ENCODE measurements at regions not wholly inside any gene's neighbourhood (a gene's known extent, or its start where the extent isn't known, plus 50 kb on each side); places are given as distances from the start of the nearest gene placed in this dataset.

GRCh38 chr3:137084586-137084985, 126.8 kb downstream of the IL20RB start:
- H3K4me3 ChIP-seq (ENCODE audit: low read depth in 1 of 5, low read length in 5 of 5): no peak overlapping the region
- H3K36me3 ChIP-seq (ENCODE audit: control insufficient read depth in 5 of 5, insufficient read depth in 5 of 5, low read length in 5 of 5): no peaks in the 10 kb centered on the region
- H3K4me1 ChIP-seq (ENCODE audit: control insufficient read depth in 5 of 5, insufficient read depth in 5 of 5, low read length in 5 of 5): no peaks in the 10 kb centered on the region
- no peaks in the 10 kb centered on the region for H3K9me3 ChIP-seq (ENCODE audit: control insufficient read depth in 5 of 5, low read length in 5 of 5)
- peaks cover 0 to 8% (median 4%) of the 10 kb centered on the region in 5 donors for H3K27me3 ChIP-seq (ENCODE audit: control insufficient read depth in 5 of 5, insufficient read depth in 4 of 5, low read length in 5 of 5)
- H3K27ac ChIP-seq (ENCODE audit: low read depth, low read length): no peak overlapping the region
- no peak overlapping the region for H3K9ac ChIP-seq (ENCODE audit: low read length in 5 of 5)

GRCh38 chr3:137097386-137097785, 139.6 kb downstream of the IL20RB start:
- no peak overlapping the region for H3K4me3 ChIP-seq (ENCODE audit: low read depth in 1 of 5, low read length in 5 of 5)
- no peak overlapping the region for H3K9ac ChIP-seq (ENCODE audit: low read length in 5 of 5)
- H3K27me3 ChIP-seq (ENCODE audit: control insufficient read depth in 5 of 5, insufficient read depth in 4 of 5, low read length in 5 of 5): peaks cover 0 to 3% (median 0%) of the 10 kb centered on the region in 5 donors
- H3K27ac ChIP-seq (ENCODE audit: low read depth, low read length): no peak overlapping the region
- peaks cover 0 to 4% (median 0%) of the 10 kb centered on the region in 5 donors for H3K9me3 ChIP-seq (ENCODE audit: control insufficient read depth in 5 of 5, low read length in 5 of 5)
- peaks cover 0 to 10% (median 8%) of the 10 kb centered on the region in 5 donors for H3K4me1 ChIP-seq (ENCODE audit: control insufficient read depth in 5 of 5, insufficient read depth in 5 of 5, low read length in 5 of 5)
- no peaks in the 10 kb centered on the region for H3K36me3 ChIP-seq (ENCODE audit: control insufficient read depth in 5 of 5, insufficient read depth in 5 of 5, low read length in 5 of 5)

GRCh38 chr3:137097852-137098251, 140.1 kb downstream of the IL20RB start:
- Histone ChIP-seq H3K9ac (ENCODE audit: low read length in 5 of 5) (no peak overlapping the region), H3K36me3 (ENCODE audit: control insufficient read depth in 5 of 5, insufficient read depth in 5 of 5, low read length in 5 of 5) (no peaks in the 10 kb centered on the region), H3K4me1 (ENCODE audit: control insufficient read depth in 5 of 5, insufficient read depth in 5 of 5, low read length in 5 of 5) (peaks cover 0 to 10% (median 8%) of the 10 kb centered on the region in 5 donors), H3K27me3 (ENCODE audit: control insufficient read depth in 5 of 5, insufficient read depth in 4 of 5, low read length in 5 of 5) (peaks cover 0 to 3% (median 0%) of the 10 kb centered on the region in 5 donors), H3K4me3 (ENCODE audit: low read depth in 1 of 5, low read length in 5 of 5) (no peak overlapping the region), H3K9me3 (ENCODE audit: control insufficient read depth in 5 of 5, low read length in 5 of 5) (peaks cover 0 to 4% (median 0%) of the 10 kb centered on the region in 5 donors), H3K27ac (ENCODE audit: low read depth, low read length) (no peak overlapping the region)

DNA sequence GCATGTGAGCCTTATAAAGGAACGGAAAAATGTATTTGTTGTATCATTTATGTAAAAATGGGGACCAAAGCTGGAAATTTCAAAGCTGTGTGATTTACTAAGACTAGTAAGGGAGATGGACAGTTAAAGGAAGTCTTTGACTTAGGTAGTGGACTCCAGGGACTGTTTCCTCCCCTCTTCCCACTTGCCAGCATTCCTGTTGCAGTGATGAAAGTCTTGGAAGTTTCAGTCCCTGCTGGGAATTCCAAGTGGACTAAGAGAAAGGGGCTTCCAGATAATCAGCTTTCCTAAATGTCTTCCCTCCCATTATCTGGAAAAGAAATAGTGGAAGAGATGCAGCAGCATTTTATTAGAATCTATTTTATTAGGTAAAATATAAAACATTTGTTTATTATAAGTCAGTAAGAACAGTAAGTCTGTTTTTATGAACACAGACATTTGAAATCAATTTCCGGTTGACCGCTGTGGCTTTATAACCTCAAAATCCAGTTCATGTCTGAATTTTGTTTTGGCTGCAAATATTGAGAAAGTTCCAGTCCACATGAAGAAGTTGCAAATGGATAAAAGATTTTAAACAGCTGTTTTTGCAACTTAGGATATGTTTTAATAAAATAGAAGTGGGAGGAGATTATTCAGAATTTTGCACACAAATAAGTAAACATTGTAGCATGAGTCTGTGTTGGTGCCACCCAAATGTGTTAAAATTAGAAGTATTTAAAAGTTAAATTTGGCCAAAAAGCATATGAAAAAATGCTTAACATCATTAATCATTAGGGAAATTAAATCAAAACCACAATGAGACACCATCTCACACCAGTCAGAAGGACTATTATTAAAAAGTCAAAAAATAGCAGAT, 141.8 kb downstream of the IL20RB start:
- no peak overlapping the region for H3K9ac ChIP-seq (ENCODE audit: low read length in 5 of 5)
- no peaks in the 10 kb centered on the region for H3K36me3 ChIP-seq (ENCODE audit: control insufficient read depth in 5 of 5, insufficient read depth in 5 of 5, low read length in 5 of 5)
- H3K4me3 ChIP-seq (ENCODE audit: low read depth in 1 of 5, low read length in 5 of 5): no peak overlapping the region
- H3K27ac ChIP-seq (ENCODE audit: low read depth, low read length): no peak overlapping the region
- peaks cover 0 to 10% (median 8%) of the 10 kb centered on the region in 5 donors for H3K4me1 ChIP-seq (ENCODE audit: control insufficient read depth in 5 of 5, insufficient read depth in 5 of 5, low read length in 5 of 5)
- peaks cover 0 to 5% (median 0%) of the 10 kb centered on the region in 5 donors for H3K27me3 ChIP-seq (ENCODE audit: control insufficient read depth in 5 of 5, insufficient read depth in 4 of 5, low read length in 5 of 5)
- peaks cover 0 to 4% (median 0%) of the 10 kb centered on the region in 5 donors for H3K9me3 ChIP-seq (ENCODE audit: control insufficient read depth in 5 of 5, low read length in 5 of 5)

GRCh38 chr3:137100326-137100725, 142.5 kb downstream of the IL20RB start:
- no peak overlapping the region for H3K9ac ChIP-seq (ENCODE audit: low read length in 5 of 5)
- peaks cover 0 to 5% (median 0%) of the 10 kb centered on the region in 5 donors for H3K27me3 ChIP-seq (ENCODE audit: control insufficient read depth in 5 of 5, insufficient read depth in 4 of 5, low read length in 5 of 5)
- H3K27ac ChIP-seq (ENCODE audit: low read depth, low read length): no peak overlapping the region
- H3K9me3 ChIP-seq (ENCODE audit: control insufficient read depth in 5 of 5, low read length in 5 of 5): peaks cover 0 to 4% (median 0%) of the 10 kb centered on the region in 5 donors
- no peak overlapping the region for H3K4me3 ChIP-seq (ENCODE audit: low read depth in 1 of 5, low read length in 5 of 5)
- H3K36me3 ChIP-seq (ENCODE audit: control insufficient read depth in 5 of 5, insufficient read depth in 5 of 5, low read length in 5 of 5): no peaks in the 10 kb centered on the region
- peaks cover 0 to 10% (median 8%) of the 10 kb centered on the region in 5 donors for H3K4me1 ChIP-seq (ENCODE audit: control insufficient read depth in 5 of 5, insufficient read depth in 5 of 5, low read length in 5 of 5)

GRCh38 chr3:137103739-137104138, 146.0 kb downstream of the IL20RB start:
- Histone ChIP-seq H3K9ac (ENCODE audit: low read length in 5 of 5) (no peak overlapping the region), H3K27me3 (ENCODE audit: control insufficient read depth in 5 of 5, insufficient read depth in 4 of 5, low read length in 5 of 5) (peaks cover 0 to 12% (median 0%) of the 10 kb centered on the region in 5 donors), H3K9me3 (ENCODE audit: control insufficient read depth in 5 of 5, low read length in 5 of 5) (peaks cover 0 to 4% (median 0%) of the 10 kb centered on the region in 5 donors), H3K4me1 (ENCODE audit: control insufficient read depth in 5 of 5, insufficient read depth in 5 of 5, low read length in 5 of 5) (peaks cover 0 to 17% (median 8%) of the 10 kb centered on the region in 5 donors), H3K27ac (ENCODE audit: low read depth, low read length) (no peak overlapping the region), H3K36me3 (ENCODE audit: control insufficient read depth in 5 of 5, insufficient read depth in 5 of 5, low read length in 5 of 5) (no peaks in the 10 kb centered on the region), H3K4me3 (ENCODE audit: low read depth in 1 of 5, low read length in 5 of 5) (no peak overlapping the region)

DNA sequence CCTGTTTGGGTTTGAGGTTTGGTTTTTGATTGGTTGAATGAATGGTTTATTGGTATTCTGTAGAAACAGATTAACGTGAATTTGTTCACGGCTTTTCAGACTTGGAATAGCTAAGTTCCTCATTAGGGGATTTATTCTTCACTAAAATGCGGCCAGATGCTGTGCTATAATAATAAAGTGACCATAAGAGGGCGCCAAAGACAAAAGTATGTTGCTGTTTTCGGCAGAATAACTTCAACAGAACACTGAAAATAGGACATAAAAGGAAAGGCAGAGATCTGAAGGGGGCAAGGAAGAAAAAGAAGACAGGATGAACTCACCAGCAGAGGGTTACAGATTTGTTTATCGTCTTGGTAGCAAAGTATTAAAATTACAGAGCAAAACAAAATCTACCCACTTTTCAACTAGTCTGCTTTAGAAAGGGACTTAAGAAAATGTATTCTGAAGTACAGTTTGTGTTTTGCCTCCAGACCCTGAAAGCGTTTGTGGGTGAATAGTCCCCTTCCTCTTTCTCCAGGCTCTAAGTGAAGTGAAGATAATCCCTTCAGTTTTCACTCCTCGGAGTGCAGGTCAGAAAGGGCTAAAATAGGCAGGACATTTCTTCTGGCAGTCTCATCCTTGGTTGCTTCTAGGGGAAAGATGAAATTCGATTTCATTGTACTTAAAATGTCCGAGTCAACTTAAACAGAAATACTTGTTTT, 147.6 kb downstream of the IL20RB start:
- Histone ChIP-seq H3K9me3 (ENCODE audit: control insufficient read depth in 5 of 5, low read length in 5 of 5) (peaks cover 0 to 1% (median 0%) of the 10 kb centered on the region in 5 donors), H3K27ac (ENCODE audit: low read depth, low read length) (no peak overlapping the region), H3K4me3 (ENCODE audit: low read depth in 1 of 5, low read length in 5 of 5) (peak overlapping the region in 1 of 5 donors; percentile 28), H3K36me3 (ENCODE audit: control insufficient read depth in 5 of 5, insufficient read depth in 5 of 5, low read length in 5 of 5) (no peaks in the 10 kb centered on the region), H3K9ac (ENCODE audit: low read length in 5 of 5) (no peak overlapping the region), H3K27me3 (ENCODE audit: control insufficient read depth in 5 of 5, insufficient read depth in 4 of 5, low read length in 5 of 5) (peaks cover 0 to 20% (median 5%) of the 10 kb centered on the region in 5 donors), H3K4me1 (ENCODE audit: control insufficient read depth in 5 of 5, insufficient read depth in 5 of 5, low read length in 5 of 5) (peaks cover 0 to 7% (median 3%) of the 10 kb centered on the region in 5 donors)

- Histone ChIP-seq H3K27ac (ENCODE audit: low read depth, low read length) (no peak overlapping the region), H3K36me3 (ENCODE audit: control insufficient read depth in 5 of 5, insufficient read depth in 5 of 5, low read length in 5 of 5) (no peaks in the 10 kb centered on the region), H3K9ac (ENCODE audit: low read length in 5 of 5) (no peak overlapping the region), H3K9me3 (ENCODE audit: control insufficient read depth in 5 of 5, low read length in 5 of 5) (no peaks in the 10 kb centered on the region), H3K4me1 (ENCODE audit: control insufficient read depth in 5 of 5, insufficient read depth in 5 of 5, low read length in 5 of 5) (peaks cover 0 to 7% (median 3%) of the 10 kb centered on the region in 5 donors), H3K27me3 (ENCODE audit: control insufficient read depth in 5 of 5, insufficient read depth in 4 of 5, low read length in 5 of 5) (peaks cover 0 to 20% (median 5%) of the 10 kb centered on the region in 5 donors), H3K4me3 (ENCODE audit: low read depth in 1 of 5, low read length in 5 of 5) (no peak overlapping the region)
These were observed 148.9 kb downstream of the IL20RB start for GRCh38 chr3:137106612-137107240.

DNA sequence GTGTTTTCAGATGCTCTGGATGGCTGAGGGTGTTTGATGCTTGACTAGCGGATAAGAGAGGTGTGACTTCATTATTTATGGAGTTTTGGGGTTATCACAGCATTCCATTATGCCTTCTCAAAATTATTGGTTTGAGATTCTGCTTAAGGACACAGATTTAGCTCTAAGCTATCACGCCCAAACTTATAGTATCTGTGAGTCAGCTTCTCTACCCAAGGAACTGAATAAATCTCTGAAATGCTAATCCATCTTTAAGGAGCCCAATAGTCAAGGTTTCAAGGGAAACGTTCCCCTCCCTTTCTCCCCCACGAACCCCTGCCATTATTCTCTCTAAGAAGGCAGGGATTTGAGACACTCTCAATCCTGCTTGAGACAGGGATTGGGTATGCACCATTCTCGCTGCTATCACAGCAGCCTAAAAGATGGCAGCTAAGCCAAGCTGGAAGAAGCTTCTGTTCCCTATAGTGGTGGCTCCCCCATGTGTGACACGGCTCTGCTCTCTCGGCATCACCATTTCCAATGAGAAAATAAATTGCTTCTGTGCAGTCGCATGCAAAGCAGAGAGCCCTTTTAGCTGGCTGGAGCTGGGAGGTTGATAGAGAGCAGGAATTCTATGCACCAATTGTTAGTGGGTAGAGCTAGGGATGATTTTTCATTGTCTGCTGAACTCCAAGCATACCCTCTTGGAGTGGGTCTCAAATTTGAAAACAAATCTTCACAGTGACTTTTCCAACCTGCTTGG, 151.1 kb downstream of the IL20RB start:
- no peaks in the 10 kb centered on the region for H3K9me3 ChIP-seq (ENCODE audit: control insufficient read depth in 5 of 5, low read length in 5 of 5)
- H3K4me1 ChIP-seq (ENCODE audit: control insufficient read depth in 5 of 5, insufficient read depth in 5 of 5, low read length in 5 of 5): peaks cover 0 to 7% (median 3%) of the 10 kb centered on the region in 5 donors
- H3K27ac ChIP-seq (ENCODE audit: low read depth, low read length): no peak overlapping the region
- no peak overlapping the region for H3K4me3 ChIP-seq (ENCODE audit: low read depth in 1 of 5, low read length in 5 of 5)
- H3K36me3 ChIP-seq (ENCODE audit: control insufficient read depth in 5 of 5, insufficient read depth in 5 of 5, low read length in 5 of 5): no peaks in the 10 kb centered on the region
- no peak overlapping the region for H3K9ac ChIP-seq (ENCODE audit: low read length in 5 of 5)
- H3K27me3 ChIP-seq (ENCODE audit: control insufficient read depth in 5 of 5, insufficient read depth in 4 of 5, low read length in 5 of 5): peaks cover 0 to 20% (median 5%) of the 10 kb centered on the region in 5 donors
